Upper lobe of left lung (tissue), 6 donors: ENCODE measurements at regions not wholly inside any gene's neighbourhood (a gene's known extent, or its start where the extent isn't known, plus 50 kb on each side); places are given as distances from the start of the nearest gene placed in this dataset.
A peak's percentile ranks its signal among the peaks of the same experiment; 100 is the strongest.

Experiments
- ATAC-seq, 2 donors: fragments of 200-7000 bp; cut with Tn5 transposase; one replicate each; pipeline ENCODE4 v1.9.1; 2022; ENCODE audit warnings: mild to moderate bottlenecking in 2 of 2, moderate library complexity in 2 of 2; ENCODE audit not compliant: low FRiP score in 2 of 2
- DNase-seq, 2 donors: peaks; one replicate each; pipeline ENCODE4 v3.0.0-alpha.2; 2019 to 2020
- H3K27ac ChIP-seq, 4 donors: fragments of 200-600 bp; sonication (generic); one replicate each; pipeline ENCODE4 v1.5.1; 2016 to 2019
- H3K27me3 ChIP-seq, 4 donors: fragments of 200-600 bp; sonication (generic); one replicate each; pipeline ENCODE4 v1.5.1; 2017 to 2019
- H3K36me3 ChIP-seq, 4 donors: fragments of 200-600 bp; sonication (generic); one replicate each; pipeline ENCODE4 v1.5.1; 2016 to 2019
- H3K4me1 ChIP-seq, 4 donors: fragments of 200-600 bp; sonication (generic); one replicate each; pipeline ENCODE4 v1.5.1; 2018 to 2019
- H3K4me3 ChIP-seq, 4 donors: fragments of 200-600 bp; sonication (generic); one replicate each; pipeline ENCODE4 v1.5.1; 2017 to 2019; ENCODE audit warnings: mild to moderate bottlenecking in 2 of 4, moderate library complexity in 1 of 4
- H3K9me3 ChIP-seq, 4 donors: fragments of 200-600 bp; sonication (generic); one replicate each; pipeline ENCODE4 v1.5.1; 2018 to 2019
- EP300 ChIP-seq, 4 donors: sonication (generic); formaldehyde crosslinking; IDR thresholded peaks; one replicate each; pipeline ENCODE4 v1.5.1; 2017; ENCODE audit warnings: antibody characterized with exemption in 4 of 4, control low read depth in 2 of 4
- POLR2A ChIP-seq, 4 donors: fragments of 450-650 bp; IDR thresholded peaks; one replicate each; pipeline ENCODE4 v1.5.1; 2016 to 2017; ENCODE audit warnings: antibody characterized with exemption in 4 of 4, mild to moderate bottlenecking in 2 of 4
- POLR2AphosphoS5 ChIP-seq, 2 donors: sonication (generic); formaldehyde crosslinking; IDR thresholded peaks; one replicate each; pipeline ENCODE4 v1.5.1; 2017; ENCODE audit warnings: antibody characterized with exemption in 2 of 2
- WGBS, 2 donors: methylation state at CpG; one replicate each; pipeline ENCODE4 v1.1.5; 2017 to 2018; 5-methylcytosine and 5-hydroxymethylcytosine counted together
- TF ChIP-seq, protein P1 (sequence below), 6 experiments: fragments of 450-650 bp in 4 of 6; fragments of 200-600 bp in 2 of 6; sonication (generic) in 2 of 6; IDR thresholded peaks; one replicate each; pipeline ENCODE4 v1.5.1; 2016 to 2019; ENCODE audit warnings: antibody characterized with exemption in 6 of 6
- donor health status: DM: no; HTN: no; CAD: no; lungs with moderate emphysema.
- donor health status: DM: no; HTN: yes; CAD: no; lungs with severe emphysema.

DNA sequence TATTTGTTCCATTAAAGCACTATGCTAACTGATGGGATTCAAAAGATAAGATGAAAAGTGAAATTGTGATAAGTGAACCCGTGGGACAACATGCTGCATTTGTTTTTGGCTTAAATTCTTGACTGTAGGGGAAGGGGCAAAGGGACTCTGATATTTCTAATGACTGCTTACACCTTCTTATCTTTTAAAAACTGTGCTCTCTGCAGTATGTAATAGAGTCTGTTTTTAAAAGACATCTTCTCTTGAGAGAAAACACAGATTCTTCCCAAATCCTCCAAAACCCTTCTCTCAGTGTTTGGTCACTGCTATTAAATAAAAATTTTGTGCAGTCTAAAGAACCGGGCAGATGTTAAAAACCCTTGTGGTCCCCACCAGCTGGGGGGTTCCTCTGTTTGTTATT, 327.8 kb upstream of the FANCL start:
- no peaks in the 10 kb centered on the region for H3K9me3 ChIP-seq
- no peak for DNase-seq
- no peaks in the 10 kb centered on the region for H3K4me1 ChIP-seq
- no peak overlapping the region for H3K27ac ChIP-seq
- no peak for TF ChIP-seq POLR2AphosphoS5 (IDR thresholded peaks at IDR 0.05)
- TF ChIP-seq POLR2A (IDR thresholded peaks at IDR 0.05): no peak
- TF ChIP-seq, protein P1, sequence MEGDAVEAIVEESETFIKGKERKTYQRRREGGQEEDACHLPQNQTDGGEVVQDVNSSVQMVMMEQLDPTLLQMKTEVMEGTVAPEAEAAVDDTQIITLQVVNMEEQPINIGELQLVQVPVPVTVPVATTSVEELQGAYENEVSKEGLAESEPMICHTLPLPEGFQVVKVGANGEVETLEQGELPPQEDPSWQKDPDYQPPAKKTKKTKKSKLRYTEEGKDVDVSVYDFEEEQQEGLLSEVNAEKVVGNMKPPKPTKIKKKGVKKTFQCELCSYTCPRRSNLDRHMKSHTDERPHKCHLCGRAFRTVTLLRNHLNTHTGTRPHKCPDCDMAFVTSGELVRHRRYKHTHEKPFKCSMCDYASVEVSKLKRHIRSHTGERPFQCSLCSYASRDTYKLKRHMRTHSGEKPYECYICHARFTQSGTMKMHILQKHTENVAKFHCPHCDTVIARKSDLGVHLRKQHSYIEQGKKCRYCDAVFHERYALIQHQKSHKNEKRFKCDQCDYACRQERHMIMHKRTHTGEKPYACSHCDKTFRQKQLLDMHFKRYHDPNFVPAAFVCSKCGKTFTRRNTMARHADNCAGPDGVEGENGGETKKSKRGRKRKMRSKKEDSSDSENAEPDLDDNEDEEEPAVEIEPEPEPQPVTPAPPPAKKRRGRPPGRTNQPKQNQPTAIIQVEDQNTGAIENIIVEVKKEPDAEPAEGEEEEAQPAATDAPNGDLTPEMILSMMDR (IDR thresholded peaks at IDR 0.05): no peak
- TF ChIP-seq EP300 (IDR thresholded peaks at IDR 0.05): no peak
- no peaks in the 10 kb centered on the region for H3K36me3 ChIP-seq
- ATAC-seq: no peak
- no peaks in the 10 kb centered on the region for H3K27me3 ChIP-seq
- 65 to 69% methylated on average over 2 of the region's 2 CpGs for WGBS, 2 donors
- H3K4me3 ChIP-seq: no peak overlapping the region

DNA sequence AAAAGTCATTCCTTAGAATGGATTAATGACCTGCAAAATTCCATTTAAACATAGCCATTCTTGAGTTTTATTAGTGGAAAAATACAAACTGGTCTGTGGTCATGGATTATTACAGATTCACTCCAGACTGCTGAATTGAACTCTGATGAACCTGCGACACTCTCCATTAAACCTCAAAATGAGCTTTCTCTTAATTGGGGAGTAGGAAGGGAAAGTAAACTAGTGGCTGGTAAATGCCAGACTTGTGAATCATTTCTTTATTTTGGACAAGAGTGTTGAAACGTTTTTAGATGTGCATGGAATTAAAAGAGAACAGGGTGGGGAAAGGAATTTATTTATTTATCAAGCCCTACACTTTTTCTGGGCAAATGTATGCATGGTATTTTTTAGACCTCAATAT, 321.2 kb upstream of the FANCL start:
- TF ChIP-seq POLR2AphosphoS5 (IDR thresholded peaks at IDR 0.05) (no peak), EP300 (IDR thresholded peaks at IDR 0.05) (no peak), POLR2A (IDR thresholded peaks at IDR 0.05) (no peak)
- TF ChIP-seq, protein P1 (IDR thresholded peaks at IDR 0.05): no peak
- ATAC-seq: no peak
- Histone ChIP-seq H3K4me1 (peaks cover 0 to 4% (median 0%) of the 10 kb centered on the region in 4 donors), H3K27me3 (no peaks in the 10 kb centered on the region), H3K27ac (no peak overlapping the region), H3K9me3 (no peaks in the 10 kb centered on the region), H3K4me3 (no peak overlapping the region), H3K36me3 (no peaks in the 10 kb centered on the region)
- no peak for DNase-seq
- WGBS, 2 donors: 44 to 48% methylated on average over 2 of the region's 2 CpGs

DNA sequence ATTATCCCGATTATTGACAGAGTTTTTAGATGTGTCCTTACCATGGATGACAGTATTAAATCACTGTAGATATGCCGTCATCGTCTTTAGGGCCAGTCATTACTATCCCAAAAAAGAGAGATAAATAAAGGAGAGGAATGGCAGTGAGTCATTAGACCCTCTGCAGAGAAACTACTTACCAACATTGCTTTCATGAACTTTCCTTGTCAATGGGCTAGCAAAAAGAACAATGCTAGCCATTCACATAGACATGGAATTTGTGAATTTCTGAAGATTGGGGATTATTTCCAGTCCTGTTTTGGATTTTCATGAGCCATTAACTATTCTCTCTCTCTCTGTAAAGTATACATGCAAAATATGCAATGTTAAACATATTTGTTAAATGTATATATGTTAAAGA, 319.4 kb upstream of the FANCL start:
- Histone ChIP-seq H3K4me3 (no peak overlapping the region), H3K27ac (no peak overlapping the region), H3K27me3 (no peaks in the 10 kb centered on the region), H3K4me1 (peaks cover 0 to 4% (median 0%) of the 10 kb centered on the region in 4 donors), H3K9me3 (no peaks in the 10 kb centered on the region), H3K36me3 (no peaks in the 10 kb centered on the region)
- TF ChIP-seq, protein P1 (IDR thresholded peaks at IDR 0.05): no peak
- TF ChIP-seq POLR2A (IDR thresholded peaks at IDR 0.05): no peak
- no peak for TF ChIP-seq POLR2AphosphoS5 (IDR thresholded peaks at IDR 0.05)
- no peak for TF ChIP-seq EP300 (IDR thresholded peaks at IDR 0.05)
- WGBS, 2 donors: 89 to 95% methylated on average over 3 of the region's 3 CpGs
- ATAC-seq: no peak
- no peak for DNase-seq

DNA sequence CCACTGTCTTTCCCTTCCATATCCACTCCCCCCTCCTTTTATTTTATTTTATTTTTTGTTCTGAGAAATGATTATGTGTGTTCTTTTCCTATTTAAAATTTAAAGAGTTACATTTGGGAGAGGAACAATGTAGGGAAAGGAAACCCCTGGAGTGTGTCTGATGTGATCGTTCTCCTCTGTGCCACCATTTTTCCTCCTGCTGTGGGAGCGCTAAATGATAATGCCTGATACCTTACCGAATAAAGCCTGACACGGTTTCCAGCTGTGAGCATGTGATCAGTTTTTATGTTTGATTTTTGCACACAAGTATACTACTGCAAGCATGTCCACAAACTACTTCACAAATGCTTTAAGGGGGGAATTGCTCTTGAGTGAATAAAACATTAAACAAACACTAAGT, 317.8 kb upstream of the FANCL start:
- DNase-seq (no peak), ATAC-seq (no peak)
- no peak for TF ChIP-seq POLR2AphosphoS5 (IDR thresholded peaks at IDR 0.05)
- TF ChIP-seq EP300 (IDR thresholded peaks at IDR 0.05): no peak
- TF ChIP-seq POLR2A (IDR thresholded peaks at IDR 0.05): no peak
- TF ChIP-seq, protein P1 (IDR thresholded peaks at IDR 0.05): no peak
- no peak overlapping the region for H3K4me3 ChIP-seq
- H3K4me1 ChIP-seq: peaks cover 0 to 4% (median 0%) of the 10 kb centered on the region in 4 donors
- H3K27me3 ChIP-seq: no peaks in the 10 kb centered on the region
- no peaks in the 10 kb centered on the region for H3K9me3 ChIP-seq
- whole genome bisulfite sequencing, 2 donors: 55 to 57% methylated on average over 4 of the region's 4 CpGs
- H3K27ac ChIP-seq: no peak overlapping the region
- no peaks in the 10 kb centered on the region for H3K36me3 ChIP-seq

DNA sequence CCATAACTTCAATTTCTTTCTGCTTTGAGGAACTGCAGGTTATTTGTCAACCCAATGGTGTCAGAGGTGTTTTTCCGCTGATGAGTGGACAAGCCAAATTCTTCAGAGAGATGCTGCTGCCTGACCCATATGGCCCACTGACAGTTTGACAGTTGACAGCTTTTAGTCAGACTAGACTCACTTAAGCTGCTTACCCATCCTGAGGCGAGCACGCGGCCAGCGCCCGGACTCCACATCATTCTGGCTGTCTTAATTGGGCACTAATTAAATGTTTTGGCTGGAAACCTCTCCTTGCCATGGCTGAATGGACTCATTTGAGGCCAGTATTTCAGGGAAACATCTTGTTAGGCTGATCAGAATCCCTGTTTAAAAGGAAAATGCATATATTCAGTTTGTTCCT, 316.1 kb upstream of the FANCL start:
- no peak for TF ChIP-seq EP300 (IDR thresholded peaks at IDR 0.05)
- TF ChIP-seq POLR2AphosphoS5 (IDR thresholded peaks at IDR 0.05): no peak
- TF ChIP-seq, protein P1 (IDR thresholded peaks at IDR 0.05): no peak
- no peak for TF ChIP-seq POLR2A (IDR thresholded peaks at IDR 0.05)
- Histone ChIP-seq H3K4me3 (no peak overlapping the region), H3K27ac (no peak overlapping the region), H3K27me3 (no peaks in the 10 kb centered on the region), H3K9me3 (no peaks in the 10 kb centered on the region), H3K4me1 (peaks cover 0 to 2% (median 0%) of the 10 kb centered on the region in 4 donors), H3K36me3 (no peaks in the 10 kb centered on the region)
- 94% methylated on average over 6 of the region's 6 CpGs for WGBS, 2 donors
- peak in 1 of 2 donors; percentile 51 for DNase-seq
- no peak for ATAC-seq
